ENCODE measurements at regions not wholly inside any gene's neighbourhood (a gene's known extent, or its start where the extent isn't known, plus 50 kb on each side); places are given as distances from the start of the nearest gene placed in this dataset.

DNA sequence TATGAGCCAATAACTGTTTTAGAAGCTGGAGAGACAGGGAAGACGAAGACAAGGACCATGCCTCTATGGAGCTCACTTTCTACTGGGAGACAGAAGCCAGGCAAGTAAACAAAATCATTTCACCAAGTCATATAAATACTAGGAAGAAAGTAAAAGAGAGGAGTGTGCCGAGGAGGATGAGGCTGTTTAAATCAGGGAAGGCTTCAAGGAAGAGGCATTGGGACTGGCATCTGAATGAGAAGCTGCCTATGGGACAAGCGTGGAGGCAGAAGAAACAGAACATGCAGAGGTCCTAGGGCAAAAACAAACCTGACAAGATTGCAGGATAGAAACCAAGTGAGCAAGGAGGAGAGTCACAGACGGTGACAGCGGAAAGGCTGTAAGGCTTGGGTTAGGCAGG, 68.1 kb upstream of the CPLX2 start:
- TF ChIP-seq, protein P1, sequence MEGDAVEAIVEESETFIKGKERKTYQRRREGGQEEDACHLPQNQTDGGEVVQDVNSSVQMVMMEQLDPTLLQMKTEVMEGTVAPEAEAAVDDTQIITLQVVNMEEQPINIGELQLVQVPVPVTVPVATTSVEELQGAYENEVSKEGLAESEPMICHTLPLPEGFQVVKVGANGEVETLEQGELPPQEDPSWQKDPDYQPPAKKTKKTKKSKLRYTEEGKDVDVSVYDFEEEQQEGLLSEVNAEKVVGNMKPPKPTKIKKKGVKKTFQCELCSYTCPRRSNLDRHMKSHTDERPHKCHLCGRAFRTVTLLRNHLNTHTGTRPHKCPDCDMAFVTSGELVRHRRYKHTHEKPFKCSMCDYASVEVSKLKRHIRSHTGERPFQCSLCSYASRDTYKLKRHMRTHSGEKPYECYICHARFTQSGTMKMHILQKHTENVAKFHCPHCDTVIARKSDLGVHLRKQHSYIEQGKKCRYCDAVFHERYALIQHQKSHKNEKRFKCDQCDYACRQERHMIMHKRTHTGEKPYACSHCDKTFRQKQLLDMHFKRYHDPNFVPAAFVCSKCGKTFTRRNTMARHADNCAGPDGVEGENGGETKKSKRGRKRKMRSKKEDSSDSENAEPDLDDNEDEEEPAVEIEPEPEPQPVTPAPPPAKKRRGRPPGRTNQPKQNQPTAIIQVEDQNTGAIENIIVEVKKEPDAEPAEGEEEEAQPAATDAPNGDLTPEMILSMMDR (IDR thresholded peaks at IDR 0.05): no peak
- TF ChIP-seq POLR2A (IDR thresholded peaks at IDR 0.05): no peak

All from body of pancreas (tissue), 4 donors.